OCI-LY3 (cell line): ENCODE measurements at regions not wholly inside any gene's neighbourhood (a gene's known extent, or its start where the extent isn't known, plus 50 kb on each side); places are given as distances from the start of the nearest gene placed in this dataset.

Source experiments
- H2AFZ ChIP-seq: fragments of 200-600, 300-600 bp; shearing (Covaris generic); 2 replicates; pipeline ENCODE4 v1.6.0; 2014; ENCODE audit warnings: antibody characterized with exemption, low read depth, low read length
- H3K27ac ChIP-seq: fragments of 200-600, 300-600 bp; sonication (generic); 2 replicates; pipeline ENCODE4 v1.5.1; 2014; ENCODE audit warnings: mild to moderate bottlenecking, low read length, moderate library complexity, mixed read lengths
- H3K27me3 ChIP-seq: fragments of 200-600, 300-600 bp; sonication (generic); 2 replicates; pipeline ENCODE4 v1.6.1; 2014; ENCODE audit warnings: low read depth, low read length, mixed read lengths
- H3K36me3 ChIP-seq: fragments of 200-600, 300-600 bp; sonication (generic); replicated peaks from 2 replicates; pipeline ENCODE3; 2014; ENCODE audit warnings: low read depth, low read length, mixed read lengths
- H3K4me1 ChIP-seq: fragments of 300-600, 200-600 bp; sonication (generic); 2 replicates; pipeline ENCODE4 v1.6.1; 2014; ENCODE audit warnings: low read length, mixed read lengths
- H3K4me2 ChIP-seq: fragments of 200-600, 300-600 bp; sonication (generic); 2 replicates; pipeline ENCODE4 v1.6.1; 2014; ENCODE audit warnings: low read length, mixed read lengths
- H3K4me3 ChIP-seq: fragments of 300-600, 200-600 bp; sonication (generic); 2 replicates; pipeline ENCODE4 v1.5.1; 2014; ENCODE audit warnings: antibody characterized with exemption, mild to moderate bottlenecking, low read length, moderate library complexity
- H3K79me2 ChIP-seq: fragments of 300-600, 200-600 bp; shearing (Covaris generic); 2 replicates; pipeline ENCODE4 v1.6.1; 2014; ENCODE audit warnings: mild to moderate bottlenecking, low read length, mixed read lengths
- H3K9ac ChIP-seq: fragments of 300-600, 200-600 bp; shearing (Covaris generic); 2 replicates; pipeline ENCODE4 v1.6.0; 2014; ENCODE audit warnings: mild to moderate bottlenecking, low read length, moderate library complexity
- H3K9me3 ChIP-seq: fragments of 200-600, 300-600 bp; shearing (Covaris generic); 2 replicates; pipeline ENCODE4 v1.6.1; 2014; ENCODE audit warnings: low read length, mixed read lengths; ENCODE audit not compliant: insufficient read depth
- H4K20me1 ChIP-seq: fragments of 200-600, 300-600 bp; sonication (generic); 2 replicates; pipeline ENCODE4 v1.6.1; 2016; ENCODE audit warnings: low read length, mixed read lengths; ENCODE audit not compliant: insufficient read depth
- CTCF ChIP-seq: fragments of 200-600, 300-600 bp; sonication (generic); IDR thresholded peaks from 2 replicates; pipeline ENCODE4 v1.5.1; 2014; ENCODE audit warnings: antibody characterized with exemption, low read length, low read depth
- EZH2phosphoT487 ChIP-seq: fragments of 200-600 bp; shearing (Covaris generic); IDR thresholded peaks from 2 replicates; pipeline ENCODE4 v1.6.1; 2018; ENCODE audit warnings: antibody characterized with exemption, mixed run types, low read depth

GRCh38 chr11:110029714-110030113 is 63.5 kb upstream of the ZC3H12C start:
- Histone ChIP-seq H2AFZ (no peak overlapping the region), H4K20me1 (no peaks in the 10 kb centered on the region), H3K9me3 (peaks cover 8% of the 10 kb centered on the region), H3K9ac (no peak overlapping the region), H3K79me2 (no peaks in the 10 kb centered on the region), H3K27me3 (no peaks in the 10 kb centered on the region), H3K4me1 (peaks cover 32% of the 10 kb centered on the region), H3K36me3 (peaks cover 14% of the 10 kb centered on the region), H3K4me3 (no peak overlapping the region), H3K27ac (no peak overlapping the region), H3K4me2 (no peak overlapping the region)
- TF ChIP-seq EZH2phosphoT487 (no peak), CTCF (no peak)

GRCh38 chr11:110031171-110031570 is 62.0 kb upstream of the ZC3H12C start:
- TF ChIP-seq EZH2phosphoT487 (no peak), CTCF (no peak)
- H3K9ac ChIP-seq = no peak overlapping the region
- no peaks in the 10 kb centered on the region for H3K27me3 ChIP-seq
- H3K79me2 ChIP-seq = no peaks in the 10 kb centered on the region
- H3K4me2 ChIP-seq = no peak overlapping the region
- no peaks in the 10 kb centered on the region for H4K20me1 ChIP-seq
- H3K27ac ChIP-seq = no peak overlapping the region
- no peak overlapping the region for H3K4me3 ChIP-seq
- peaks cover 14% of the 10 kb centered on the region for H3K36me3 ChIP-seq
- no peak overlapping the region for H2AFZ ChIP-seq
- peaks cover 8% of the 10 kb centered on the region for H3K9me3 ChIP-seq
- H3K4me1 ChIP-seq = peaks cover 28% of the 10 kb centered on the region

- Histone ChIP-seq H3K9ac (no peak overlapping the region), H3K36me3 (peaks cover 14% of the 10 kb centered on the region), H3K9me3 (peaks cover 8% of the 10 kb centered on the region), H2AFZ (no peak overlapping the region), H4K20me1 (no peaks in the 10 kb centered on the region), H3K4me1 (peaks cover 18% of the 10 kb centered on the region), H3K27me3 (no peaks in the 10 kb centered on the region), H3K79me2 (no peaks in the 10 kb centered on the region), H3K4me2 (no peak overlapping the region), H3K4me3 (no peak overlapping the region), H3K27ac (no peak overlapping the region)
- TF ChIP-seq EZH2phosphoT487 = no peak
- no peak for TF ChIP-seq CTCF
These were observed 60.9 kb upstream of the ZC3H12C start for GRCh38 chr11:110032259-110032658.

GRCh38 chr11:110032957-110033570 is 60.1 kb upstream of the ZC3H12C start:
- Histone ChIP-seq H3K4me3 (no peak overlapping the region), H3K27me3 (0 out of 2 replicates have a peak, but pooled peaks cover 2% of the 10 kb centered on the region), H3K9ac (no peak overlapping the region), H3K4me1 (peaks cover 11% of the 10 kb centered on the region), H3K9me3 (peaks cover 8% of the 10 kb centered on the region), H4K20me1 (no peaks in the 10 kb centered on the region), H2AFZ (no peak overlapping the region), H3K36me3 (peaks cover 14% of the 10 kb centered on the region), H3K4me2 (no peak overlapping the region), H3K79me2 (no peaks in the 10 kb centered on the region), H3K27ac (no peak overlapping the region)
- TF ChIP-seq CTCF (no peak), EZH2phosphoT487 (no peak)
